GM12878 (cell line): ENCODE measurements at regions not wholly inside any gene's neighbourhood (a gene's known extent, or its start where the extent isn't known, plus 50 kb on each side); places are given as distances from the start of the nearest gene placed in this dataset.

ENCODE experiments used
- ATAC-seq: fragments of 200-7000 bp; cut with Tn5 transposase; 3 replicates; pipeline ENCODE4 v1.9.1; 2020; ENCODE audit warnings: mild to moderate bottlenecking, moderate library complexity
- BruUV-seq: library from RNA; stranded (reverse); fragments of 400-500 nt; replicated peaks from 2 replicates; lab custom pipeline; 2021; lab: Mats Ljungman, UMichigan
- CTCF ChIA-PET: fragments of 300-600 bp; sonication (Branson Sonifier 250); formaldehyde crosslinking; extraction: SDS; loops from one replicate; lab custom pipeline; 2021; ENCODE audit warnings: inconsistent platforms; lab: Yijun Ruan, JAX
- POLR2A ChIA-PET: fragments of 350-600 bp; formaldehyde crosslinking; extraction: SDS; loops from one replicate; lab custom pipeline; 2021; ENCODE audit warnings: inconsistent platforms; lab: Charles Lee
- RAD21 ChIA-PET: fragments of 300-600 bp; sonication (Branson Sonifier 250); formaldehyde crosslinking; loops from one replicate; lab custom pipeline; 2023; ENCODE audit warnings: antibody characterized with exemption; ENCODE audit not compliant: unreplicated experiment; lab: Charles Lee
- SMC1A ChIA-PET: fragments of 300-600 bp; sonication (Branson Sonifier 250); formaldehyde crosslinking; loops from one replicate; lab custom pipeline; 2023; ENCODE audit not compliant: unreplicated experiment, uncharacterized antibody; lab: Charles Lee
- DNase-seq: peaks from one replicate; pipeline ENCODE4 v3.0.0-alpha.2; 2011; ENCODE audit warnings: low read depth, low spot score
- FAIRE-seq: peaks from 3 replicates; lab custom pipeline; 2011; peaks lifted over from hg19 to GRCh38; lab: Jason Lieb, UNC
- H2AFZ ChIP-seq: 2 replicates; pipeline ENCODE4 v1.6.0; 2011; ENCODE audit warnings: low read depth, low read length, control low read depth; ENCODE audit not compliant: control insufficient read depth
- H3K27ac ChIP-seq: 2 replicates; pipeline ENCODE4 v1.5.1; 2011; ENCODE audit warnings: control low read depth; ENCODE audit not compliant: control insufficient read depth, insufficient read depth
- H3K27me3 ChIP-seq, 2 experiments: replicated peaks in 1 of 2; 2 replicates each; pipeline versions ENCODE4 v1.6.0 to v1.6.1; 2011; ENCODE audit warnings: low read length in 1 of 2; ENCODE audit not compliant: control insufficient read depth in 2 of 2, insufficient read depth in 2 of 2
- H3K36me3 ChIP-seq, 2 experiments: 2 replicates each; pipeline ENCODE4 v1.5.1; 2011; ENCODE audit warnings: low read length in 1 of 2; ENCODE audit not compliant: control insufficient read depth in 2 of 2, insufficient read depth in 2 of 2
- H3K4me1 ChIP-seq: 2 replicates; pipeline ENCODE4 v1.6.1; 2011; ENCODE audit warnings: mild to moderate bottlenecking, low read length, moderate library complexity, mixed read lengths; ENCODE audit not compliant: control insufficient read depth, insufficient read depth
- H3K4me2 ChIP-seq: 2 replicates; pipeline ENCODE4 v1.6.0; 2011; ENCODE audit warnings: control low read depth; ENCODE audit not compliant: control insufficient read depth, insufficient read depth
- H3K4me3 ChIP-seq: fragments of 200-600 bp; sonication (generic); 2 replicates; pipeline ENCODE4 v1.5.1; 2016
- H3K79me2 ChIP-seq: 2 replicates; pipeline ENCODE4 v1.6.0; 2011; ENCODE audit warnings: low read length; ENCODE audit not compliant: control insufficient read depth, insufficient read depth
- H3K9ac ChIP-seq: 2 replicates; pipeline ENCODE4 v1.8.0; 2011; ENCODE audit warnings: low read length, control low read depth, mixed read lengths; ENCODE audit not compliant: control insufficient read depth, insufficient read depth
- H3K9me3 ChIP-seq: replicated peaks from 3 replicates; pipeline ENCODE4 v1.5.1; 2011; ENCODE audit warnings: mild to moderate bottlenecking, low read length; ENCODE audit not compliant: control insufficient read depth, insufficient read depth
- H4K20me1 ChIP-seq: 2 replicates; pipeline ENCODE4 v1.6.0; 2011; ENCODE audit not compliant: control insufficient read depth, insufficient read depth
- BCL3 ChIP-seq: IDR thresholded peaks from 2 replicates; pipeline ENCODE4 v1.6.1; 2011; ENCODE audit warnings: borderline replicate concordance, low read depth, mild to moderate bottlenecking, moderate library complexity, low read length; ENCODE audit not compliant: insufficient read depth, poor library complexity, severe bottlenecking
- CEBPB ChIP-seq, 2 experiments: fragments of 150-350 bp in 1 of 2; IDR thresholded peaks; 2 replicates each; pipeline ENCODE4 v1.6.1; 2012 to 2014; ENCODE audit warnings: low read depth in 2 of 2, low read length in 2 of 2, borderline replicate concordance in 1 of 2, inconsistent platforms in 1 of 2
- CUX1 ChIP-seq: IDR thresholded peaks from 2 replicates; pipeline ENCODE4 v1.6.1; 2012; ENCODE audit warnings: improper control_type of control experiment, low read depth, low read length; ENCODE audit not compliant: insufficient replicate concordance
- ELK1 ChIP-seq: IDR thresholded peaks from 2 replicates; pipeline ENCODE4 v1.6.1; 2012; ENCODE audit warnings: low read depth, low read length, improper control_type of control experiment
- GABPA ChIP-seq: IDR thresholded peaks from 2 replicates; pipeline ENCODE4 v1.6.1; 2014; ENCODE audit warnings: antibody characterized with exemption, low read depth, mild to moderate bottlenecking, inconsistent platforms
- HSF1 ChIP-seq: fragments of 150-350 bp; IDR thresholded peaks from 2 replicates; pipeline ENCODE4 v1.6.1; 2014; ENCODE audit warnings: mild to moderate bottlenecking, low read depth, low read length
- MTA3 ChIP-seq: IDR thresholded peaks from 2 replicates; pipeline ENCODE4 v1.6.1; 2012; ENCODE audit warnings: low read length, inconsistent platforms, borderline replicate concordance
- POLR2AphosphoS5 ChIP-seq: IDR thresholded peaks from 2 replicates; pipeline ENCODE4 v1.6.1; 2011; ENCODE audit warnings: mild to moderate bottlenecking, low read length, inconsistent platforms
- RAD51 ChIP-seq: fragments of 450-650 bp; IDR thresholded peaks from 2 replicates; pipeline ENCODE4 v1.6.1; 2016; ENCODE audit warnings: moderate library complexity, mild to moderate bottlenecking, inconsistent platforms
- SREBF1 ChIP-seq: IDR thresholded peaks from 2 replicates; pipeline ENCODE4 v1.6.1; 2012; ENCODE audit warnings: mild to moderate bottlenecking, low read length
- STAT3 ChIP-seq: IDR thresholded peaks from 2 replicates; pipeline ENCODE4 v1.6.1; 2011; ENCODE audit warnings: low read depth, low read length, improper control_type of control experiment
- WRNIP1 ChIP-seq: IDR thresholded peaks from 2 replicates; pipeline ENCODE4 v1.6.1; 2011; ENCODE audit warnings: low read depth, low read length, improper control_type of control experiment, borderline replicate concordance
- WGBS: methylation state at CpG from one replicate; pipeline ENCODE4 v1.1.6; 2016; ENCODE audit warnings: low lambda C conversion rate; ENCODE audit not compliant: insufficient replicate concordance, insufficient coverage; ENCODE audit errors: missing lambda C conversion rate; 5-methylcytosine and 5-hydroxymethylcytosine counted together
- in situ Hi-C: fragments of 300-500 bp; cut with MboI; formaldehyde crosslinking; loops from 9 replicates; pipeline ENCODE4 v1.14.3; 2018; ENCODE audit warnings: mixed read lengths
- intact Hi-C: fragments of 100-400 bp; cut with micrococcal nuclease; formaldehyde crosslinking; loops from one replicate; pipeline ENCODE4 v1.14.2; 2022; ENCODE audit not compliant: unreplicated experiment

- TF ChIP-seq BCL3 (no peak), MTA3 (no peak), SREBF1 (no peak), STAT3 (no peak), HSF1 (no peak), RAD51 (no peak), CEBPB (IDR thresholded peaks at IDR 0.05; ENCODE audit: borderline replicate concordance in 1 of 2, low read depth in 2 of 2, low read length in 2 of 2) (no peak), ELK1 (no peak)
These were observed 141.1 kb downstream of the NDUFA12 start (continued) for GRCh38 chr12:94862421-94862820.

GRCh38 chr12:94856324-94856723 is 147.2 kb downstream of the NDUFA12 start:
- H3K9ac ChIP-seq: no peak overlapping the region
- BruUV-seq: no TSS peak
- FAIRE-seq (no peak), DNase-seq (no peak), ATAC-seq (peak; percentile 13; the same call in 1 of the 3 replicates)
- H4K20me1 ChIP-seq: no peaks in the 10 kb centered on the region
- intact Hi-C loops (no loop called here), in situ Hi-C loops (no loop called here)
- no peak overlapping the region for H3K4me3 ChIP-seq
- H3K36me3 ChIP-seq: peaks cover 0 to 12% of the 10 kb centered on the region in 2 experiments
- SMC1A ChIA-PET: no interaction called here
- POLR2A ChIA-PET: interaction anchor here (1.0 kb wide), 1 partner anchor 11 kb away, joined by 3 read pairs; no protein-coding TSS in a partner anchor
- peaks cover 14% of the 10 kb centered on the region for H3K4me1 ChIP-seq
- H3K4me2 ChIP-seq: no peak overlapping the region
- H3K27me3 ChIP-seq: no peaks in the 10 kb centered on the region
- CTCF ChIA-PET: no interaction called here
- H2AFZ ChIP-seq: no peak overlapping the region
- WGBS: 73% methylated on average over 2 of the region's 2 CpGs
- peaks cover 4% of the 10 kb centered on the region; the same call in 2 of the 3 replicates for H3K9me3 ChIP-seq
- RAD21 ChIA-PET: interaction anchor here (1.1 to 1.2 kb wide), 2 partner anchors 39 to 87 kb away, joined by 3 to 4 read pairs; no protein-coding TSS in a partner anchor
- H3K27ac ChIP-seq: no peak overlapping the region; the same call in 1 of the 2 replicates
- H3K79me2 ChIP-seq: peaks cover 87% of the 10 kb centered on the region
- TF ChIP-seq CUX1 (no peak), HSF1 (no peak), POLR2AphosphoS5 (no peak), GABPA (no peak), WRNIP1 (no peak)
